HG02763 (cell line): ENCODE measurements at regions not wholly inside any gene's neighbourhood (a gene's known extent, or its start where the extent isn't known, plus 50 kb on each side); places are given as distances from the start of the nearest gene placed in this dataset.
"Not testable (repeated sequence)": the region's sequence is repeated elsewhere in the genome, so short reads cannot be mapped to it uniquely, and the experiment has no call there.

Experiments used
- ATAC-seq: cut with Tn5 transposase; IDR thresholded peaks from one replicate; pipeline ENCODE4 v1.9.1; 2021; ENCODE audit warnings: mild to moderate bottlenecking, moderate library complexity; ENCODE audit not compliant: unreplicated experiment

- no peak for ATAC-seq
These were observed 126.4 kb upstream of the SYT13 start for GRCh38 chr11:45412521-45412920.

GRCh38 chr11:45412051-45412471 is 125.9 kb upstream of the SYT13 start:
- no peak for ATAC-seq

- ATAC-seq, result no peak
These were observed 125.2 kb upstream of the SYT13 start for GRCh38 chr11:45411228-45411946.

- no peak for ATAC-seq
These were observed 124.5 kb upstream of the SYT13 start for GRCh38 chr11:45410391-45411227.

- no peak for ATAC-seq
These were observed 123.4 kb upstream of the SYT13 start for GRCh38 chr11:45409587-45409986.

- no peak for ATAC-seq
These were observed 121.1 kb upstream of the SYT13 start for GRCh38 chr11:45407226-45407625.

GRCh38 chr11:45405916-45406670 is 120.0 kb upstream of the SYT13 start:
- no peak for ATAC-seq

- not testable (repeated sequence) for ATAC-seq
These were observed 117.4 kb upstream of the SYT13 start for GRCh38 chr11:45403521-45403920.

GRCh38 chr11:45402049-45402630 is 116.0 kb upstream of the SYT13 start:
- no peak for ATAC-seq

GRCh38 chr11:45400591-45400990 is 114.5 kb upstream of the SYT13 start:
- no peak for ATAC-seq

- no peak for ATAC-seq
These were observed 113.0 kb upstream of the SYT13 start for GRCh38 chr11:45399166-45399565.

GRCh38 chr11:45398325-45398724 is 112.2 kb upstream of the SYT13 start:
- ATAC-seq, result no peak

GRCh38 chr11:45396394-45396793 is 110.3 kb upstream of the SYT13 start:
- no peak for ATAC-seq

- ATAC-seq, result no peak
These were observed 109.8 kb upstream of the SYT13 start for GRCh38 chr11:45395947-45396346.

- no peak for ATAC-seq
These were observed 109.3 kb upstream of the SYT13 start for GRCh38 chr11:45395421-45395820.

GRCh38 chr11:45394294-45395085 is 108.3 kb upstream of the SYT13 start:
- no peak for ATAC-seq

- no peak for ATAC-seq
These were observed 107.7 kb upstream of the SYT13 start for GRCh38 chr11:45393826-45394225.

- no peak for ATAC-seq
These were observed 107.2 kb upstream of the SYT13 start for GRCh38 chr11:45393334-45393733.

- ATAC-seq, result no peak
These were observed 106.5 kb upstream of the SYT13 start for GRCh38 chr11:45392591-45393091.

GRCh38 chr11:45392154-45392553 is 106.0 kb upstream of the SYT13 start:
- no peak for ATAC-seq
